HG02973 (cell line): ENCODE measurements at regions not wholly inside any gene's neighbourhood (a gene's known extent, or its start where the extent isn't known, plus 50 kb on each side); places are given as distances from the start of the nearest gene placed in this dataset.

Source experiments
- ATAC-seq: cut with Tn5 transposase; IDR thresholded peaks from one replicate; pipeline ENCODE4 v1.9.1; 2021; ENCODE audit warnings: moderate library complexity; ENCODE audit not compliant: unreplicated experiment

GRCh38 chr13:104024416-104025170 is 958.4 kb upstream of the SLC10A2 start:
- ATAC-seq: no peak

- no peak for ATAC-seq
These were observed 955.7 kb upstream of the SLC10A2 start for GRCh38 chr13:104021806-104022397.

GRCh38 chr13:104017317-104017716 is 951.1 kb upstream of the SLC10A2 start:
- ATAC-seq: no peak

GRCh38 chr13:104015646-104016396 is 949.6 kb upstream of the SLC10A2 start:
- no peak for ATAC-seq

DNA sequence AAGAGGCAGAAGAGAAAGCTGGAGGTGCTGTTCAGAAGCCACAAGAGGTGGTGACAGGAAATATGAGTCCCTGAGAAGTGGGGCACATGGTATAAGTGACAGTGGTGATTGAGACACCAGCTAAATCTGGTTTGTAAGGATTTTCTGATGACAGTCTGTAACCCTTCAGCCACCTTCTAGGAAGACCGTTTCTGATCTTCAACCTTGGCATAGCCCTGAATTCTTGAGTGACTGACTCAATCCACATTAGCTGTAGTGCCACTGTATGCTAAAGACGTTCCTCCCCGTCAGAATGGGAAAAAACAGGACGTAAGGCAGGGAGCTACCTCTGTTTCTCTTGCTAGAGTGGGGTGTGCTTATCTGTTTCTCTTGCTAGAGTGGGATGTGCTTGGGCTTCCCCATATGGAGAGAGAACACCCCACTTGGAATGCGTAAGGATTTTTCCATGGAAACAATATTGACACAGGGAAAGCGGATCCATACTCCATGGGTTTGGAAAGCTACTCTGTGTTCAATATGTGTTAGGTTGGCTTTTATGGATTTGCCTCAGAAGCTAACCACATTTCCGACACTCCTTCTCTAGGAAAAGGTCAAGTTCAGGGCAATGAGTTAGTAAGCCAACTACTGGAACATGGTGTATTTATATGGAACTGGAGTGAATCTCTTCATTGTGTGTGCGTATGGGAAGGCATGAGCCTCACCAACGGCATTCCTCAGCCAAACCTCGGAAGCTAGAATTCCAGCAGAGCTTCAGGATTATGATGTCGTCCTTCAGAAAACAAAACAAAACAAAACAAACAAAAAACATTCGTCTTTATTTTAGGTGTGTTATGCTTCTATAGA is 948.8 kb upstream of the SLC10A2 start:
- no peak for ATAC-seq

DNA sequence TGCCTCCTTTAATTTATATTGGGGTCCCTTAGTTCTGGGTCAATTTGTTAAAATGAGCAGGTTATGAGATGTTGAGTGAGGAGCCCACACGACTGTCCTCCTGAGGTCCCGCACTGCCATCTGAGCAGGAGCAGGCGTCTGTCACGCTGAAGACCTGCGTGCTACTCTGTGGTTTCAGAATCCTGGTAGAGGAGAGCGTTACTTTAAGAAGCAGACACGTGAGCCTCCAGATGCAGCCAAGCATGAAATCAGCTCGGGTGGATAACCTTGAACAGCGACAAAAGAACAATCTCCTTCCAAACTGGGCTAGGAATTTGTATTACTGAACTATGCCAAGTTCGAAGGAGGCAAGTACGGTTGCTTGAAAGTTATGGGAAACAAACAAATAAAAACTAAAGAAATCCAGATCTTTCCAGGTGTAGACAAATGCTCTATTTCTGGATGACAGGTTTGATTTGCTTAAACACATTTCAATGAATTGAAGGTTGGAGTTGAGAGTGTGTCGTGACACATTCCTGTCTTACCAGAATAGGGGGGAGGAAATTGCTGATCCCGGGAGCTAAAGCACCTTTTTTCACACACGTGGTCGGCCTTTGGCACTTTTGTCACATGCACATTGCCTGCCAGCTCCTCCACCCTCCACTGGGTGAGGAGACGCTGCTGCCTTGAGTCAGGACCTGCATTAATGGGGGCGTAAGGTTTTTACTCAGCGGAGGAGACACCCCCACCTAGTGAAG is 945.5 kb upstream of the SLC10A2 start:
- no peak for ATAC-seq

DNA sequence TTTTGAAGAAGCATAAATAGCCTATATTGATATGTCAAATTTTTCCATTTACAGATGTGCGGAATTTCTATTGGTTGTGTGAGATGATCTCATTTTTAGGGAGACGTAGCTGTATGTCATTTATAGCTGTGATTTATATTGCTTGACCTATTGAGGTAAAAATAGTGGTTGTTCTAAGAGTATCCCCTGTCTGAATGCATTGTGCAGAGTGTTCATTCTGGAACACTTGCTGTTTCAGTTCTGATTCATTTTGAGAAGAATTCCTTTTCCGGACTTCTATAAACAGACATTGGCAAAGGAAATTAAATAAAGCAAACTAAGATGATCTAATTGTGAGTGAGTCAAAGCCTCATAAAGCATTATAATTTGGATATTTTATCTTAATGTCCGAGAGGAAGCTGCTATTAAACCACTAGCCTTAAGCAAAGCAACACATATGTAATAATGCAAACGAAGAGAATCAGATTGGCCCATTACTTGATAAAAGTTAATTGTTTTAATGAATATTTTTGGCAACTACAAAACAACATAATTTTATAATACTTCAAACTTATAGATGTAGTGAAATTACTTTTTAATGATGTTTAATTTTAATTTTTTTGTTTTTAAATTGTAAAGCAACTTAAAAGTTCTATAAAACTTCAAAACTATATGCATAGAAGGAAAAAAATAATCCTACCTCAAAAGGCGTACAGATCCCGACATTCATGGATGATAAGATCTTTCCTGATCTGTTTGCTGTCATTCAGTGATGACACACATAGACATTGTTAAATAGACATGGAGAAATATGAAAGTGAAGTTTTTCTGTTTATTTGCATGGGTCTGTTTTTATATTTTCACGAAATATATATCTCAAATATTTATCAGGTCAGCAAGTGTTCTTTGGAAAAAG is 942.6 kb upstream of the SLC10A2 start:
- ATAC-seq: no peak

DNA sequence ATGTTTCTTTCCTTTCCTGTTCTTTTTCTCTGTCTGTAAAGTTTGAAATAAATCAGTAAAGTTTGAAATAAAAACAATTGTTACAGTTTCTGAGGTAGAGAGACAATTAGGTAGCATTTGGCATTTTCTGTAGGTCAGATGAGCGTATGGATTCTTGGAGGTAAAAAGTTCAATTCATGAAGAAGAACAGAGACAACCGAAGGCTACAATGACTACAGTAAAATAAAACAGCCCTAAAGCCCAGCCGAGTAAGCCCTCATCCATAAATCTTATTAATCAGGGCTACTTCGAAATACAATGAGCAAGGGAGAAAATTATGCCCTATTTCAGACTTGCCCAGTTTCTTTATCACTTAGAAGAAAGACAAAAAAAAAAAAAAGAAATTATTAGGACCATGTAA is 941.9 kb upstream of the SLC10A2 start:
- no peak for ATAC-seq

- ATAC-seq: no peak
These were observed 940.4 kb upstream of the SLC10A2 start for GRCh38 chr13:104006625-104007075.

DNA sequence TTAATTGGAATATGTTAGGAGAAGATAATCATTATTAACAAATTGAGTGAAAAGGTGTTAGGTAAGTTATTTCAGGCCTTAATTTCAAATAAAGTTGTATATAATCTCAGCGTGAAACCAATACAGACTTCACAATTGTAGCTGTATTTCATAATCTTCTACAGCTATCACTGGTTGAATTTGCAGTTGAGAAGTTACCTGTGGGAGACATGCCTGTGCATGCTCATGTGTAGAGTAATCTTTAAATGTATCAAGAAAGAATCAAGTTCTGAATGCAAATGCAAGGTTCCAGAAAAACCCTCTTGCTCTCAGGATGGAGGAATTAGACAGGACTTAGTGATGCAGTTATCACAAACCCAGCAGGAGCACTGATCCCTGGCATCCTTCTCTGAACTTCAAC is 938.4 kb upstream of the SLC10A2 start:
- no peak for ATAC-seq

- ATAC-seq: no peak
These were observed 936.0 kb upstream of the SLC10A2 start for GRCh38 chr13:104002216-104002615.

DNA sequence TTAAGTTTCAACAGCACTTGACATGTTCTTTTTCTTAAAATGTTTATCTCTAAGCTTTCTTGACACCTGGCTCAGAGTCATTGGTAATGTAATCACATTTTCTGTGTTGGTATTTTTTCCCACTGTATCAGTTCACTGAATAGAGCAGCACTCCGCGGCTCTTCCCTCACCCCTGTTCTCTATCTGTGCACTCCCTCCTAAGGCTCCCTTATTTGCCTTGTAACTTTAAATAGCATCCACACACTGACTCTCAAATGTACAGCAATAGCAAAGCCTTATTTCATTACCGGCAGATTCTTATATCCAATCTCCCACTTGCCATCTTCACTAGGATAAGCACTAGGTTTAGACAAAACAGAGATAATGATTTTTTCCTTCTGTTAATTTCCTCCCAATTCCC is 935.5 kb upstream of the SLC10A2 start:
- ATAC-seq: no peak

DNA sequence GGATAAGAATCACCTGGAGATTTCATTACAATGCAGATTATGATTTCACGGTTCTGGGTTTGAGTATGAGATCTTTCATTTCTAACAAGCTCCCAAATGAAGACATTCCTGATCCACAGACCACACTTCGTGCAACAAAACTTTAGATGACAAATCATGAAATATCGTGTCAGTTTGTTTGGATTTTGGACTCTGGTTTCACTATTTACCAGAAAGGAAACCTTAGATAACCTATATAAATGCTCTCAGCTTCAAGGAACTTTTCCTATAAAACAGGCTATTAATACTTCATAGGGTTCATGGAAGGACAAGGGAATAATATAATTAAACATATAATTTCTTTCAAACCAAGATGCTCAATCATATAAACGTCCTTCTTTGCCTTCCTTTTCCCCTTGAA is 930.5 kb upstream of the SLC10A2 start:
- no peak for ATAC-seq

DNA sequence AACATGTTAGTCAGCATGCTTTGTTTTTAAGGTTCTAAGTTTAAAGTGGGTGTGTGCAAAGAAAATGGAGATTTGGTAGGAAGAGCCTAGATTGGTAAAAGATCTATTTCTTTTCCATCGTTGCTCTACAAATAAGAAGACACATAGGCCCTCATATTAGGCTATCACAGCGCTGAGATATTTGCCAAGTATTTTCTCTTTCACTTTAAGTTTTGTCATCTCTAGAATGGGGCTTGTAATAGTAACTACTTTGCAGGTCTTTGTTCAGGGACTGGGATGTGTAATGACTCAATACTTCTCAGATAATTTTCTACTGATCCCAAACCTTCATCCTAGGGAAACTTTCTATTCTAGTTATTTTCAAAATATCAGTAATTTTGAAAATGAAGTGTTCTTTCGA is 917.7 kb upstream of the SLC10A2 start:
- no peak for ATAC-seq

DNA sequence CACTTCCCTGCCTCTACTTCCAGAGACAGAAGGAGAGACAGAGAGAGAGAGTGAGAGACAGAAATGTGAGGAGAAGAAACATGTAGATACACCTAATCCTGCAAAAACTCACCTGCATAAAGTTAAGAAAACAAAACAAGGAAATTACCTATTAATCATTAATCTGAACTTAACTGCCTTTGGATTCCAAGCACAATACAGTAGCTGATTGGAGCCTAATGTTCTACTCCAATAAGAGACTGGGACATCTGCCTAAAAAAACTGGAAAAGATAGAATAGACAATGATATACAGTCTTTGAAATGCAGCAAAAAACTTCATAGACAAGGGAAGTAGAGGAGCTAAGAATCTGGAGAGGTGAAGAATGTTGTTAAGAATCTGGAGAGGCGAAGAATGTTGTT is 910.2 kb upstream of the SLC10A2 start:
- ATAC-seq: no peak

GRCh38 chr13:103973740-103974139 is 907.5 kb upstream of the SLC10A2 start:
- ATAC-seq: no peak

DNA sequence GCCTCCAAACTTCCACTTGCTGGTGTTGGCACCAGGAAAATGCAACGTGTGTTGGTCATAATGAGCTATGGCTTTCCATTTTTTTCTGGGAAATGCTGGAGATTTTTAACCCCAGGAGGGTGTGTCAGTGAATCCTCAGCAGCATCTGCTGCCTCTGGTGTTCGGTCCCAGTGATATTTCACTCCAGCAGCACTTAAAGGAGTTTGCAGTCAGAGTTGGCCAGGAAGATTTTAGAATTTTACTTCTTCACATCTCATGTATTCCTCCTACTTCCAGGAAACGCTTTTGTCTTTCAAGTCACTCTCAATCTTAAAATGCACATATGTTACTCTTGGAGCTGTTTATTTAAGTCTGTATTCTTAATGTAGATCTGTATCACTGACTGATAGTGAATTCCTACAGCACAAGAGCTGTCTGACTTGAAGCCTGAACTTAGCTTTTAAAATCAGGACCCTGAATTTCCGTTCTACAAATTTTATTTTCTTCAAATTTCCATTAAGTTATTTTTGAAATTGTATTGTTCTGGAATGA is 903.4 kb upstream of the SLC10A2 start:
- ATAC-seq: no peak

DNA sequence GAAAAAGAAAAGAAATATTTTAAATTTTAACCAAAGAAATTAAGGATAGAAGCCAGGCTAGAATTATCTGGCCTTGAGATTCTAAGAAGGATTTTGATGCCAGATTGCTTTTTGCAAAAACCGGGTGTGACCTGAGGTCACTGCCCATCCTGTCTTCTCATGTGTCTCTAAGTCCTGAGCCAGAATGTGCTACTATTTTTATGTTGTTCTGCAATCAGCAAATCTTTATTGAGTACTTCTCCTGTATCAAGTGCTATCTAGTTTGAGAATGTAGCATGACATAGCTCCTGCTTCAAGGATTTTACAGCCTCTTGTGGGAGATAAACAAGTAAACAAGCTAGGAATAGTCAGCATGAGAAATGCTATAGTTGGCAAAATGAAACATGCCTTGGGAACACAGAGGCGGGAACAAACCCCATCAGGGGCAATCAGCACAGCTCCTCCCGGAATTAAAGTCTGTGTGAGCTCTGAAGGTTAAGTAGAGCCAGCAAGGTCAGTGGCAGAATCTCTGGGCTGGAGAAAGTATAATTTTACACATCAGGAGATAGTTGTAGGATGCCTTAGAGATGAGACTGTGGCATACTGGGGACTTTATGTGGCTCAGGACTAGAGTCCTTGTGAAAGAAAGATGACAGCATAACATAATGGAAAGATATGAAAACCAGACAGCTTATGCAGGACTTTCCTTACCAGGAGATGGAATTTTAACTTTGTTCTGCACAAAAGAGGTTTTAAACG is 899.5 kb upstream of the SLC10A2 start:
- ATAC-seq: no peak

- no peak for ATAC-seq
These were observed 895.6 kb upstream of the SLC10A2 start for GRCh38 chr13:103961784-103962183.
